ENCODE measurements at regions not wholly inside any gene's neighbourhood (a gene's known extent, or its start where the extent isn't known, plus 50 kb on each side); places are given as distances from the start of the nearest gene placed in this dataset.

DNA sequence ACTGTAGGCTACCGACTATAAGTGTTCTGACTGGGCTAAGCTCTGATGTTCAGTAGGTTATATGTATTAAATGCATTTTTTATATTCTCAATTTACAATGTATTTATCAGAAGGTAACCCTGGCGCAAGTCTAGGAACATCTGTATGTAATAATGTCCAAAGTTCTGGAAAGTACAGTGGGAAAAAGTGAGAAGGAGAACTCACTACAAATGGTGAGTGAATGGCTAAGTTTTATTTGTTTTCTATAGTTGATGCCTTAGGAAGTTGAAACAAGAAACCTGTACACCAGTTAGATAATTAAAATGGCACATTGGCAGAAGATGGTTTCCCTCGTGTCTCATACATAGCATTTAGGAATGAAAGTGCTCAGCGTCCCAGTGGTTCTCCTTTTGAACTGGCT, 333.4 kb upstream of the THRB start:
- Histone ChIP-seq H3K18ac (ENCODE audit: extremely low read depth, low read length) (no peak overlapping the region), H3K23ac (ENCODE audit: insufficient read length) (no peak overlapping the region), H2BK15ac (ENCODE audit: low read length) (no peak overlapping the region), H3K4me3 (ENCODE audit: extremely low read depth in 1 of 4, insufficient read depth in 2 of 4, low read depth in 3 of 4, low read length in 4 of 4) (no peak overlapping the region), H3K9me3 (ENCODE audit: insufficient read depth in 2 of 2, low read depth in 1 of 2, low read length in 1 of 2) (no peaks in the 10 kb centered on the region), H3K36me3 (ENCODE audit: control insufficient read depth in 2 of 4, insufficient read depth in 4 of 4, low read length in 3 of 4) (no peaks in the 10 kb centered on the region), H3K56ac (replicated peaks; ENCODE audit: insufficient read length, low read depth, low read length) (no peak overlapping the region), H3K14ac (ENCODE audit: insufficient read length) (no peak overlapping the region), H2AK5ac (ENCODE audit: low read depth, low read length) (no peak overlapping the region), H4K8ac (ENCODE audit: extremely low read depth, insufficient read depth, low read length) (no peak overlapping the region), H3K4me1 (replicated peaks in 1 of 4; ENCODE audit: control insufficient read depth in 3 of 4, insufficient read depth in 4 of 4, low read length in 3 of 4) (peaks cover 0 to 10% (median 4%) of the 10 kb centered on the region in 4 experiments; a peak in 5 of 7 replicates), H2AFZ (ENCODE audit: low read length) (no peak overlapping the region), H2BK12ac (ENCODE audit: low read depth, low read length) (no peak overlapping the region), H4K91ac (replicated peaks; ENCODE audit: insufficient read length, low read length) (no peak overlapping the region), H3K27me3 (replicated peaks in 1 of 4; ENCODE audit: control insufficient read depth in 3 of 4, extremely low read depth in 1 of 4, insufficient read depth in 3 of 4, low read length in 3 of 4) (peaks cover 12 to 35% (median 29%) of the 10 kb centered on the region in 4 experiments), H3K27ac (ENCODE audit: low read depth, low read length) (no peak overlapping the region), H2BK5ac (ENCODE audit: low read depth, low read length) (no peak overlapping the region), H3K79me2 (ENCODE audit: control insufficient read depth in 1 of 2, insufficient read depth in 2 of 2, low read length in 2 of 2) (no peaks in the 10 kb centered on the region), H3K23me2 (ENCODE audit: low read depth, low read length) (peaks cover 17% of the 10 kb centered on the region), H2BK120ac (replicated peaks; ENCODE audit: low read depth, low read length) (no peak overlapping the region), H3K79me1 (ENCODE audit: low read depth, low read length) (no peaks in the 10 kb centered on the region), H2BK20ac (ENCODE audit: low read length) (no peak overlapping the region), H3K4ac (replicated peaks; ENCODE audit: insufficient read length, low read depth, low read length) (no peak overlapping the region), H3K4me2 (ENCODE audit: insufficient read depth in 1 of 2, low read depth in 2 of 2, low read length in 2 of 2) (no peak overlapping the region), H3K9ac (replicated peaks in 1 of 4; ENCODE audit: extremely low read depth in 1 of 4, low read depth in 3 of 4, low read length in 3 of 4) (no peak overlapping the region), H4K20me1 (replicated peaks in 1 of 2; ENCODE audit: control insufficient read depth in 1 of 2, insufficient read depth in 2 of 2, low read length in 2 of 2) (peaks cover 0 to 3% of the 10 kb centered on the region in 2 experiments), H4K5ac (ENCODE audit: insufficient read length, low read depth, low read length) (no peak overlapping the region)
- ChIA-PET POLR2A (ENCODE audit: partially characterized antibody) (no interaction called here), CTCF (ENCODE audit: partially characterized antibody) (interaction anchor here (1.3 kb wide), 1 partner anchor 18 kb away, joined by 3 read pairs; no protein-coding TSS in a partner anchor)
- WGBS, 2 experiments (ENCODE audit: extremely low coverage in 1 of 2, insufficient coverage in 1 of 2, insufficient read length in 1 of 2, insufficient replicate concordance in 2 of 2, low coverage in 1 of 2, low lambda C conversion rate in 2 of 2, missing lambda C conversion rate in 1 of 2) = 89% methylated on average over 4 of the region's 4 CpGs; no CpG with 5 or more reads in 1 of the 2 experiments
- no peak for DNase-seq (ENCODE audit: low read depth in 1 of 2, low spot score in 2 of 2)
- FAIRE-seq = no peak
- TF ChIP-seq EP300 (IDR thresholded peaks at IDR 0.05; ENCODE audit: borderline replicate concordance in 1 of 2, low read depth in 2 of 2, low read length in 2 of 2) (no peak), FOSL1 (IDR thresholded peaks at IDR 0.05; ENCODE audit: insufficient read depth, low read depth, low read length) (no peak), SAP30 (IDR thresholded peaks at IDR 0.05; ENCODE audit: insufficient read depth, insufficient replicate concordance, low read length) (no peak), TAF7 (optimal IDR thresholded peaks at IDR 0.05; ENCODE audit: borderline replicate concordance, low read depth, low read length) (no peak), CTCF (IDR thresholded peaks at IDR 0.05; ENCODE audit: control extremely low read depth in 1 of 3, insufficient read depth in 1 of 3, low read depth in 1 of 3, low read length in 3 of 3) (no peak), EGR1 (IDR thresholded peaks at IDR 0.05; ENCODE audit: borderline replicate concordance, low read depth, low read length) (no peak), TEAD4 (IDR thresholded peaks at IDR 0.05; ENCODE audit: low read depth, low read length) (no peak), HDAC2 (IDR thresholded peaks at IDR 0.05; ENCODE audit: borderline replicate concordance in 1 of 2, low read depth in 2 of 2, low read length in 2 of 2) (no peak)

Measured in H1 (cell line).